ENCODE measurements at regions not wholly inside any gene's neighbourhood (a gene's known extent, or its start where the extent isn't known, plus 50 kb on each side); places are given as distances from the start of the nearest gene placed in this dataset.

DNA sequence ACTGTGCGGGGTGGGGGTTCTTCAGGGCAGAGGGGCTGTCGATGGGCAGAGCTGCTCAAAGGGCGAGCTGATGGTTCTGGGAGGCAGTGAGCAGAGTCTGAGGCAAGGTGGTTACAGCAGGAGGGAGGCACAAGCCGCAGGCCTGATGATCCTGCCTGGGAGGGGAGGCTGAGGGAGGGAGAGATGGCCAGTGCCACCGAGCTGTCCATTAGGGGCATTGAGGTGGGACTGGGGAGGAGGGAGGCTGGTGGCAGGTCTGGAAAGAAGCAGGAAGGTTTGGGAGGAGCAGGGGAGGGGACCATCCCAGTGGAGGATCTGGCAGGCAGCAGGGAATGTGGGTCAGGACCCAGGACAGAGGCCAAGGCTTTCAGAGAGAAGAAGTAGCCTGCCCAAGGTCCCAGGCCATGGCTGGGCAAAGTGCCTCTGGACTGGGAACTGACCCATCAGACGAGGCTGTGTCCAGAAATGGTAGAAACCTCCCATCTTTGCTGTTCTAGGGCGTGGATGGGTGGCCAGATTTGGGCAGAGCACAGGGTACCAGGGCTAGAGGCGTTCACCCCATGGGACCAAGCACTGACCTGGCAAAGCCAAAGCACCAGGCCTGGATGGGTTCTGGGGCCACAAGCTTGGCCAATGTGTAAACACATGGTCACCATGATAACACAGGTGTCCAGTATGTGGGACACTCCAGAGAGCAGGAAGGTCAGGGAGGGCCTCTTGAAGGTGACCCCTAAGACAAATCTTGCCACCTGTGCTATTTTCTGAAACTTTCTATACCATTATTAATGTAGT lies 55.5 kb downstream of the INHBB start:
- DNase-seq (ENCODE audit: low read depth in 2 of 2) = no peak

- DNase-seq (ENCODE audit: low read depth in 2 of 2) = no peak
These were observed 56.1 kb downstream of the INHBB start for GRCh38 chr2:120402067-120402433.

GRCh38 chr2:120402508-120402907 lies 56.6 kb downstream of the INHBB start:
- DNase-seq (ENCODE audit: low read depth in 2 of 2) = no peak

- no peak for DNase-seq (ENCODE audit: low read depth in 2 of 2)
These were observed 57.3 kb downstream of the INHBB start for GRCh38 chr2:120403261-120403660.

GRCh38 chr2:120403676-120404075 lies 57.7 kb downstream of the INHBB start:
- DNase-seq (ENCODE audit: low read depth in 2 of 2) = no peak

DNA sequence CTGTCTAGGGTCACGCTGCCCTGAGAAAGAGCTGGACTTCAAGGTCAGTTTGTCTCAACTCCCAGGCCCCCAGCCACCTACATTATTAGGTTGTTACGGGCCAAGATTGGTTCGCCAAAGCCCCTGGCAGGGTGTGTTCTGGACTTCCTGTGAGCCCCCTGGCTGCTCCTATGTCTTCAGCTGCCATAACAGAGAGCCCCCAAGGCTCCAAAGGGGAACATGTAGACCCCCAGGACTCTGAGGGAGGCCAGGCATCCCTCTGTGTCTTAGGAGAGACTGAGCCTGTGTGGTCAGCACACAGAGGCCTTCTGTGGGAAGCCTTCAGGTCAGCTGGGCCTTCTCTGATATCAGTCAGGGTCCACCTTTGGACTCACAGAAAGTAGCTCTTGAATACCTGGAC lies 58.3 kb downstream of the INHBB start:
- DNase-seq (ENCODE audit: low read depth in 2 of 2) = no peak

GRCh38 chr2:120404941-120405758 lies 59.2 kb downstream of the INHBB start:
- no peak for DNase-seq (ENCODE audit: low read depth in 2 of 2)

- DNase-seq (ENCODE audit: low read depth in 2 of 2) = no peak
These were observed 59.8 kb downstream of the INHBB start for GRCh38 chr2:120405759-120406099.

- DNase-seq (ENCODE audit: low read depth in 2 of 2) = no peak
These were observed 60.6 kb downstream of the INHBB start for GRCh38 chr2:120406566-120406965.

GRCh38 chr2:120410487-120410886 lies 64.6 kb downstream of the INHBB start:
- no peak for DNase-seq (ENCODE audit: low read depth in 2 of 2)

GRCh38 chr2:120415060-120415459 lies 69.1 kb downstream of the INHBB start:
- no peak for DNase-seq (ENCODE audit: low read depth in 2 of 2)

GRCh38 chr2:120415728-120416509 lies 70.0 kb downstream of the INHBB start:
- no peak for DNase-seq (ENCODE audit: low read depth in 2 of 2)

GRCh38 chr2:120418174-120418787 lies 72.3 kb downstream of the INHBB start:
- no peak for DNase-seq (ENCODE audit: low read depth in 2 of 2)

- no peak for DNase-seq (ENCODE audit: low read depth in 2 of 2)
These were observed 73.1 kb downstream of the INHBB start for GRCh38 chr2:120419073-120419472.

DNA sequence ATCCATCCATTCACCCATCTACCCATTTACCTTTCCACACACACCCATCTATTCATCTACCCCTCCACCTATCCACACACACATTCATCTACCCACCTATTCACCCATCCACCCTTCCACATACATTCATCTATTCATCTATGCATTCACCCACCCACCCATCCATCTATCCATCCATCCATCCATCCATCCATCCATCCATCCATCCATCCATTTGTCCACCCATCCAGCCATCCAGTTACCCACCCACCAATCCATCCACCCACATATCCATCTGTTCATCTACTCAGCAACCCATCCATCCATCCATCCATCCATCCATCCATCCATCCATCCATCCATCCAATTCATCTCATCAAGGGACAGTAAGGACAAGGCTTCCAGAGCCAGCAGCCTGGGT lies 74.0 kb downstream of the INHBB start:
- no peak for DNase-seq (ENCODE audit: low read depth in 2 of 2)

- no peak for DNase-seq (ENCODE audit: low read depth in 2 of 2)
These were observed 75.3 kb downstream of the INHBB start for GRCh38 chr2:120421126-120421829.

- no peak for DNase-seq (ENCODE audit: low read depth in 2 of 2)
These were observed 75.9 kb downstream of the INHBB start for GRCh38 chr2:120421830-120422175.

DNA sequence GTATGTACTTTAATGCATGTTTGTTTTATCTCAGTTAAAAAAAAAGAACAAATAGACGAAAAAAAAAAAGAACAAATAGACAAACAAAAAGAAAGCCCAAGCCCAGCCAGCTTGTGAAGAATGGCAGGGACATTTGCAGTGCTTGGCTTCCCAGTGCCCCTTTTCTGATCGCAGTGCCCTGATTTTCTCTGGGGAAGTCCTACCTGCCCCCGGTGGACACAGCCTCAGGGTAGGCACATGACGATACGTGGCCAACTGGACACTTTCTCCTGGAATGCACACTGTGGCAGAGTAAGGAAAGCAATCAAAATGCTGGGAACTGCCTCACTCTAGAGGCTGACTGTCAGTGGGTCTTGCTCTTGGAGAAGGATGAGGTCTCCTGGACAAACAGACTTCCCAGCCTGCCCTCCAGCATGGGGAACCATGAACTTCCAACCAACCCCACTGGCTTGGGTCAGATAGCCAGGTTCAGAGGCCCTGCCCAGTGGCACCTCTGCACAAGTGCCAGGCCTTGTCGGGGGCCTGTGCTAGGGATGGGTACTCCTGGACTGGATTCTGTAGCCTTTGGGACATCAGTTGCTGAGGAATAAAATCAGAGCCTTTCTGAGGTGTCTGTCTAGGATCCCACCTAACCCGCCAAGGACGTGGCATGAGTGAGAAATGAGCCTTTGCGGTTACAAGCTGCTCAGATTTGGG lies 76.7 kb downstream of the INHBB start:
- DNase-seq (ENCODE audit: low read depth in 2 of 2) = no peak

DNA sequence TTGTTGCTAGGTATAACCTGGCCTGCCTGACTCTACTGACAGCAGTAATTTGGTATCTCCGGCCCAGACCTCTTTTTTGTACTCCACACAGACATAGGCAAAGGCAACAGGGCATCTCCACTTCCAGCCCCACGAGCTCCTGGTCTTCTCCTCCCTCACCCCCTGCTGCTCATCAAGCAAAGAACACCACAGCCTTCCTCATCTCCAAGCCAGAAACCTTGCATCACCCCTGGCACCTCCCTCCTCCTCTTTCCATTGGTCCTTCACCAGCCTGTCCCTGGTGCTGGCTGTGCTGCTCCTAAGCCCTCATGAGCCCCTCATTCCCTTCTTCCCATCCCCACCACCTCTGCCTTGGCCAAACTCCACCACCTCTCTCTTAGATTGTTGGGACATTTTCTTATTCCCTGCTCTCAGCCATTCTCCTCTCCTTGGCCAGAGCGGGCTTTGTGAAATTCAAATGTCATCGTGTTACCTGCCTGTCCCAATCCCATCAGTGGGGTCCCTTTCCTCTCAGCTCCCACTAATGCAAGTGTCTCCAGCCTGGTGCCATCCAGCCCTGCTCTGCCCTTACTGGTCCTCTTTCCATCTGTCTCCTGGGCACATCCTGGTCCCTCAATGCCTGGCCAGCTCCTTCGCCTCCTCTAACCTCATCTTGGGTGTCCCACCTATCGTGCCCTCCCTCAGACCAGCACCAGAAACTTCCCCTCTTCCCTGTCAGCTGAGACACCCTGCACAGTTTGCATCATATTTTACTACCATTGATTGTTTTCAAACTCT lies 77.4 kb downstream of the INHBB start:
- no peak for DNase-seq (ENCODE audit: low read depth in 2 of 2)

DNA sequence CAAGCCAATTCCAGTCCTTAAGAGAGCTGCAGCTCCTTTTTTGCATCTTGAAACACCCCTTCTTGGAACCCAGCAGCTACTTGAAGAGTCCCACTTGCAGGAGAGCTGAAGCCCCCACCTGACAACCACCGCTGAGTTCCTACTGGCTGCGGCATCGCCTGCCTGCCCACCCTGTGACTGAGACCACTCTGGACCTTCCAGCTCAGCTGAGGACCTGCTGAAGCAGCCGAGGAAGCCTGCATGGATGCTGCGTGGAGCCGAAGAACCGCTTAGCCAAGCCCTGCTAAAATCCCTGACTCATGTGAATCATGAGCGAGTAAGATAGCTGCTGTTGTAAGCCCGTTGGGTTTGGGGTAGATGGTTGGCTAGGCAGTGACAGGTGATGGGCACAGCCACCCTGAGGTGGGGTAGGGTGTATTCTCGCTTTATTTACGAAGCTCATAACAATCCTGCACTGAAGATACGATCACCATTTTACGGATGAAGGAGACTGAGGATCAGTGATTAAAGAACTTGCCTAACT lies 78.4 kb downstream of the INHBB start:
- DNase-seq (ENCODE audit: low read depth in 2 of 2) = no peak

Measured in stimulated activated CD4-positive, alpha-beta T cell treated with anti-CD3 and anti-CD28 coated beads, Interleukin-1b, Interleukin-23, amount 100 ng/mL, for 1 hour (primary cell).